Activated CD4-positive, alpha-beta T cell treated with anti-CD3 and anti-CD28 coated beads, Interleukin-2, amount 10 ng/mL, durations not matched to agents 7 days and 5 days (primary cell): ENCODE measurements at regions not wholly inside any gene's neighbourhood (a gene's known extent, or its start where the extent isn't known, plus 50 kb on each side); places are given as distances from the start of the nearest gene placed in this dataset.

ENCODE experiments used
- CTCF ChIA-PET: fragments of 350-600 bp; sonication (Branson Sonifier 250); formaldehyde crosslinking; loops from one replicate; lab custom pipeline; 2021; ENCODE audit warnings: antibody characterized with exemption; lab: Charles Lee
- POLR2A ChIA-PET: fragments of 350-600 bp; sonication (Branson Sonifier 250); formaldehyde crosslinking; loops from one replicate; lab custom pipeline; 2021; ENCODE audit warnings: antibody characterized with exemption; lab: Charles Lee
- DNase-seq: peaks from one replicate; pipeline ENCODE4 v3.0.0-alpha.2; 2020
- H3K27ac Mint-ChIP-seq: one replicate; pipeline ENCODE4 v1.8.0; 2021; ENCODE audit warnings: mild to moderate bottlenecking, moderate library complexity, mixed read lengths
- H3K27me3 Mint-ChIP-seq: one replicate; pipeline ENCODE4 v1.8.0; 2021; ENCODE audit warnings: mixed read lengths
- H3K36me3 Mint-ChIP-seq: one replicate; pipeline ENCODE4 v1.8.0; 2021; ENCODE audit warnings: low read depth, mixed read lengths
- H3K4me1 Mint-ChIP-seq: one replicate; pipeline ENCODE4 v1.8.0; 2021; ENCODE audit warnings: mixed read lengths
- H3K4me3 Mint-ChIP-seq: one replicate; pipeline ENCODE4 v1.8.0; 2021; ENCODE audit warnings: mild to moderate bottlenecking, moderate library complexity, mixed read lengths
- H3K9me3 Mint-ChIP-seq: one replicate; pipeline ENCODE4 v1.8.0; 2021; ENCODE audit warnings: mixed read lengths

- ChIA-PET POLR2A (no interaction called here), CTCF (interaction anchor here (1.1 kb wide), 1 partner anchor 10 kb away, joined by 3 read pairs; no protein-coding TSS in a partner anchor)
- Mint-ChIP-seq H3K36me3 (no peaks in the 10 kb centered on the region), H3K9me3 (peaks cover 3% of the 10 kb centered on the region), H3K27me3 (no peaks in the 10 kb centered on the region), H3K4me1 (no peaks in the 10 kb centered on the region), H3K27ac (no peak overlapping the region), H3K4me3 (no peak overlapping the region)
- no peak for DNase-seq
These were observed 388.0 kb upstream of the CA10 start for GRCh38 chr17:52546493-52546892.

- Mint-ChIP-seq H3K4me1 (no peaks in the 10 kb centered on the region), H3K27ac (no peak overlapping the region), H3K4me3 (no peak overlapping the region), H3K27me3 (no peaks in the 10 kb centered on the region), H3K36me3 (no peaks in the 10 kb centered on the region), H3K9me3 (no peaks in the 10 kb centered on the region)
- CTCF ChIA-PET, result interaction anchor here (0.9 kb wide), 1 partner anchor 9 kb away, joined by 3 read pairs; no protein-coding TSS in a partner anchor
- POLR2A ChIA-PET, result no interaction called here
- DNase-seq, result no peak
These were observed 378.9 kb upstream of the CA10 start for GRCh38 chr17:52537421-52537820.

- POLR2A ChIA-PET, result no interaction called here
- DNase-seq, result no peak
- Mint-ChIP-seq H3K4me1 (no peaks in the 10 kb centered on the region), H3K9me3 (no peaks in the 10 kb centered on the region), H3K36me3 (no peaks in the 10 kb centered on the region), H3K27me3 (no peaks in the 10 kb centered on the region), H3K4me3 (no peak overlapping the region), H3K27ac (no peak overlapping the region)
- CTCF ChIA-PET, result interaction anchor here (0.9 kb wide), 1 partner anchor 10 kb away, joined by 3 read pairs; no protein-coding TSS in a partner anchor
These were observed 378.0 kb upstream of the CA10 start for GRCh38 chr17:52536489-52536888.

- POLR2A ChIA-PET, result no interaction called here
- H3K27me3 Mint-ChIP-seq, result no peaks in the 10 kb centered on the region
- H3K4me1 Mint-ChIP-seq, result no peaks in the 10 kb centered on the region
- no peak overlapping the region for H3K27ac Mint-ChIP-seq
- H3K4me3 Mint-ChIP-seq, result no peak overlapping the region
- CTCF ChIA-PET, result no interaction called here
- H3K36me3 Mint-ChIP-seq, result no peaks in the 10 kb centered on the region
- DNase-seq, result no peak
- H3K9me3 Mint-ChIP-seq, result peaks cover 2% of the 10 kb centered on the region
These were observed 373.9 kb upstream of the CA10 start for GRCh38 chr17:52532373-52532772.

GRCh38 chr17:52524096-52524637 lies 365.7 kb upstream of the CA10 start:
- Mint-ChIP-seq H3K36me3 (no peaks in the 10 kb centered on the region), H3K4me3 (no peak overlapping the region), H3K9me3 (peaks cover 3% of the 10 kb centered on the region), H3K27ac (no peak overlapping the region), H3K27me3 (no peaks in the 10 kb centered on the region), H3K4me1 (no peaks in the 10 kb centered on the region)
- ChIA-PET CTCF (no interaction called here), POLR2A (no interaction called here)
- no peak for DNase-seq

- H3K36me3 Mint-ChIP-seq, result no peaks in the 10 kb centered on the region
- ChIA-PET POLR2A (interaction anchor here (0.6 kb wide), 1 partner anchor 1515 kb away, joined by 3 read pairs; no protein-coding TSS in a partner anchor), CTCF (no interaction called here)
- no peaks in the 10 kb centered on the region for H3K9me3 Mint-ChIP-seq
- H3K4me3 Mint-ChIP-seq, result no peak overlapping the region
- H3K4me1 Mint-ChIP-seq, result no peaks in the 10 kb centered on the region
- no peak for DNase-seq
- no peak overlapping the region for H3K27ac Mint-ChIP-seq
- no peaks in the 10 kb centered on the region for H3K27me3 Mint-ChIP-seq
These were observed 358.7 kb upstream of the CA10 start for GRCh38 chr17:52517176-52517575.

GRCh38 chr17:52515927-52516326 lies 357.4 kb upstream of the CA10 start:
- H3K36me3 Mint-ChIP-seq, result no peaks in the 10 kb centered on the region
- no peaks in the 10 kb centered on the region for H3K9me3 Mint-ChIP-seq
- H3K4me1 Mint-ChIP-seq, result no peaks in the 10 kb centered on the region
- CTCF ChIA-PET, result no interaction called here
- H3K4me3 Mint-ChIP-seq, result no peak overlapping the region
- POLR2A ChIA-PET, result no interaction called here
- DNase-seq, result no peak
- H3K27me3 Mint-ChIP-seq, result no peaks in the 10 kb centered on the region
- H3K27ac Mint-ChIP-seq, result no peak overlapping the region

- peaks cover 15% of the 10 kb centered on the region for H3K9me3 Mint-ChIP-seq
- H3K4me1 Mint-ChIP-seq, result no peaks in the 10 kb centered on the region
- no peak overlapping the region for H3K27ac Mint-ChIP-seq
- CTCF ChIA-PET, result no interaction called here
- no peak overlapping the region for H3K4me3 Mint-ChIP-seq
- H3K27me3 Mint-ChIP-seq, result no peaks in the 10 kb centered on the region
- POLR2A ChIA-PET, result no interaction called here
- H3K36me3 Mint-ChIP-seq, result no peaks in the 10 kb centered on the region
- no peak for DNase-seq
These were observed 347.1 kb upstream of the CA10 start for GRCh38 chr17:52505601-52506000.

- no peak for DNase-seq
- Mint-ChIP-seq H3K27ac (no peak overlapping the region), H3K4me3 (no peak overlapping the region), H3K4me1 (no peaks in the 10 kb centered on the region), H3K9me3 (peaks cover 8% of the 10 kb centered on the region), H3K27me3 (no peaks in the 10 kb centered on the region), H3K36me3 (no peaks in the 10 kb centered on the region)
- CTCF ChIA-PET, result no interaction called here
- POLR2A ChIA-PET, result no interaction called here
These were observed 345.6 kb upstream of the CA10 start for GRCh38 chr17:52504081-52504480.

- ChIA-PET CTCF (interaction anchor here (0.7 kb wide), 1 partner anchor 11 kb away, joined by 4 read pairs; no protein-coding TSS in a partner anchor), POLR2A (no interaction called here)
- DNase-seq, result no peak
- no peaks in the 10 kb centered on the region for H3K36me3 Mint-ChIP-seq
- no peaks in the 10 kb centered on the region for H3K27me3 Mint-ChIP-seq
- H3K27ac Mint-ChIP-seq, result no peak overlapping the region
- H3K9me3 Mint-ChIP-seq, result no peaks in the 10 kb centered on the region
- no peak overlapping the region for H3K4me3 Mint-ChIP-seq
- no peaks in the 10 kb centered on the region for H3K4me1 Mint-ChIP-seq
These were observed 337.1 kb upstream of the CA10 start for GRCh38 chr17:52495646-52496045.

- Mint-ChIP-seq H3K27ac (no peak overlapping the region), H3K27me3 (no peaks in the 10 kb centered on the region)
- CTCF ChIA-PET, result no interaction called here
These were observed 323.8 kb upstream of the CA10 start for GRCh38 chr17:52482271-52482670.

GRCh38 chr17:52477824-52478699 lies 319.5 kb upstream of the CA10 start:
- Mint-ChIP-seq H3K27me3 (no peaks in the 10 kb centered on the region), H3K27ac (no peak overlapping the region), H3K4me3 (no peak overlapping the region), H3K9me3 (no peaks in the 10 kb centered on the region), H3K36me3 (no peaks in the 10 kb centered on the region), H3K4me1 (no peaks in the 10 kb centered on the region)
- CTCF ChIA-PET, result no interaction called here
- no peak for DNase-seq
- POLR2A ChIA-PET, result no interaction called here

More at GRCh38 chr17:52482271-52482670, 323.8 kb upstream of the CA10 start:
- DNase-seq, result no peak
- POLR2A ChIA-PET, result no interaction called here
- no peaks in the 10 kb centered on the region for H3K4me1 Mint-ChIP-seq
- H3K9me3 Mint-ChIP-seq, result peaks cover 3% of the 10 kb centered on the region
- no peaks in the 10 kb centered on the region for H3K36me3 Mint-ChIP-seq
- H3K4me3 Mint-ChIP-seq, result no peak overlapping the region

GRCh38 chr17:52476638-52477313 lies 318.3 kb upstream of the CA10 start:
- Mint-ChIP-seq H3K9me3 (no peaks in the 10 kb centered on the region), H3K4me1 (no peaks in the 10 kb centered on the region), H3K36me3 (no peaks in the 10 kb centered on the region), H3K27ac (no peak overlapping the region), H3K4me3 (no peak overlapping the region), H3K27me3 (no peaks in the 10 kb centered on the region)
- POLR2A ChIA-PET, result no interaction called here
- DNase-seq, result no peak
- CTCF ChIA-PET, result no interaction called here
